Stimulated activated CD4-positive, alpha-beta T cell treated with anti-CD3 and anti-CD28 coated beads, TNF-alpha, amount 100 ng/mL, for 4 hours (primary cell): ENCODE measurements at regions not wholly inside any gene's neighbourhood (a gene's known extent, or its start where the extent isn't known, plus 50 kb on each side); places are given as distances from the start of the nearest gene placed in this dataset.

ENCODE experiments used
- DNase-seq, 3 experiments: peaks; one replicate each; pipeline ENCODE4 v3.0.0-alpha.2; 2020; ENCODE audit warnings: low read depth in 3 of 3

DNA sequence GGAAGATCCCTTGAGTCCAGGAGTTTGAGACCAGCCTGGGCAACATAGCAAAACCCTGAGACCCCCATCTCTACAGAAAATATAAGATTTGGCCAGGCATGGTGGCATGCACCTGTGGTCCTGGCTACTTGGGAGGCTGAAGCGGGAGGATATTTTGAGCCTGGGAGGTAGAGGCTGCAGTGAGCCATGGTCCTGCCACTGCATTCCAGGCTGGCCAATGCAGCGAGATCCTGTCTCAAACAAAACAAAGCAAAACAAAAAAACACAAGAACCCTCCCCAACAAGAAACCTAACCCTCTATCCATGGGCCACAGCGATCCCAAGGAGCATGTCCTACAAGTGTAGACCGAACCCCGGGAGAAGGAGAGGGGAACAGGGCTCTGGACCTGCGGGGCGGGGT, 133.3 kb downstream of the MGAT5B start:
- DNase-seq, result no peak

DNA sequence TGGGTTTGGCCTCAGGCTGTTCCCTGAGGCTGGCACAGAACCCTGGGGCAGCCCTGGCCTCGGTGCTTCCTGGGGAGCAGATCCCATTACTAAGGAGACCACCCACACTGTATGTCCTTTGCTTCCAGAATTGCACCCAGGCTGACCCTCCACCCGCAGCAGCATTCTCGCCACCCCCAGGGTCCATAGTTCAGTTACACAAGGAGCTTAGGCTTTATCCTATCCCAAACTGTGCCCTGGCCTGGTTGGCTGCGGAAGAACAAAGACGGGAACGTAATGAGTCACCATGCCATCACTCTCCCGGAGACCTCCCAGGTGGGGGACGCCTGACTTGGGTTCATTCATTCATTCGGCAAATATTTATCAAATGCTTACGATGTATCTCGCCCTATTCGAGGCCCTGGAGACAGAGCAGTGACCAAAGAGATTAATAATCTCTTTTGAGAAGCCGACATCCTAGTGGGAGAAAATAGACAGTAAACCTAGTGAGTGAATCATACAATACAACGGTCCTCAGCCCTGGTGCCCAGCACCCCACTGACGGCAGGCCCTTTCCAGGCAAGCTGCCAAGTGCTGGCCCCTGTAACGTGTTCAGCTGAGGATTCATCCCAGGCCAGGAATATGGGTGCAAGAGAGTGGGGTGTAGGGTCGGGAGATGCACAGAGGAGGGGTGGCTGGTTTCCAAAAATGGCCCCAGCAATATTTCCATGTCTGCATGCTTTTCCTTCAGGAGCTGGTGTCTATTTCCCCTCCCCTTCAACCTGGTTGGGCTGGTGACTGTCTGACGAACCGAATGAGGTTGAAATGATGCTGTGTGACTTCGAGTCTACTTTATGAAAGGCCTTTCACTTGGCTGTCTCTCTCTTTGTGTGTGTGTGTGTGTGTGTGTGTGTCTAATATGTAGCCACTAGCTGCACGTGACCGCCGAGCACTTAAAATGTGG, 134.2 kb downstream of the MGAT5B start:
- DNase-seq, result no peak

DNA sequence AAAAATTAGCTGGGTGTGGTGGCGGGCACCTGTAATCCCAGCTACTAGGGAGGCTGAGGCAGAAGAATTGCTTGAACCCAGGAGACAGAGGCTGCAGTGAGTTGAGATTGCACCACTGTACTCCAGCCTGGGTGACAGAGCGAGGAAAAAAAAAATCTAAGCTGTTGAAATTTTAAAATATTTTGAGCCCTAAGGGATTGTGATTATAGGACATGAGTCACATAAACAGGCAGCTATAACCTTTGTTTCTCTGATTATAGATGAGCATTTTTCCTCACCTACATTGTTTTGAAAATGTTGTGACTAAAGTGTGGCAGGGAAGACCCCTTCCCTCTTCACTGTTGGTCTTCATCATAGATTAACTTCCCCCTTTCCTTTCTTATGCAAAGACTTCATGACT, 135.5 kb downstream of the MGAT5B start:
- no peak for DNase-seq

DNA sequence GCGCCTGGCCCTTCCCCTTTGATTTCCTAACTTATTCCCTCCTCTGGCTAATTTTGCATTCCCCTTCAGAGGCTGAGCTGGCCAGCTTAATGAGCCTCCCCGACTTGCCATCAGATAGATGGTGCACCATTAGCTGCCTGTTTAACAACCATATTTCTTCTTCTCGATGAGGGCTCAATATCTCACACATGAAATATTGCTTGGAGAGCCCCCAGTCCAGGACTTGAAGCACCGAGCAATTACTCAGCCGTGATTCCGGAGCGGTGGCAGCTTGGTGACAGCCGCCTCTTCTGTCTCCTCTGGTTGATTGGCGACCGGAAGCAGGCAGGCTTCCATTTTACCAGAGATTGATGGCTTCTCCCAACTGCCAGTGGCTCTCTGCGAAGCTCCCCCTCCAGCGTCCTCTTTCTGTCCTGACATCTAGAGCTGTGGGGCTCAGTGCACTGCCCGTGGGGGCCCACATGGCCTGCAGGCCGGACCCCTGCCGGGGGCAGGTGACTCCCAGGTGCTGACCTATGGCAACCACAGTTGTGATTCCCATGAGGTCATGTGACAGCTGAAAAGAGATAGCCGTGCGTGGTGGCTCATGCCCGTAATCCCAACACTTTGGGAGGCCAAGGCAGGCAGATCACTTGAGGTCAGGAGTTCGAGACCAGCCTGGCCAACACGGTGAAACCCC, 133.7 kb upstream of the SEC14L1 start:
- no peak for DNase-seq

DNA sequence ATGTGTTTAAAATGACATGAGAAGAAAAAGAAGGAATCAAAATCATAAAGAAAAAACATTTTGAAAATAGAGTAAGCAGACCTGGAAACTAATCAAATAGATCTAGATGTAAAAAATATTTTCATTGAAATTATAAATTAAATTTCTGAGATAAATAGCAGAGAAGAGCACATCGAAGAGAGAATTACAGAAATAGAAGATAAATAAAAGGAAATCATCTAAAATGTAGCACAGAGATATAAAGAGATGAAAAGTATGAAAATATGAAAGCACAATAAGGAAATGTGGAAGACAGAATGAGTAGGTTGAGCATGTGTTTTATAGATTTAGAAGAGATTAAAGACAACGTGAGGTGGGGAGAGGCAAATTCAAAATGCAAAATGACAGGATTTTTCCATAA, 130.9 kb upstream of the SEC14L1 start:
- no peak for DNase-seq

DNA sequence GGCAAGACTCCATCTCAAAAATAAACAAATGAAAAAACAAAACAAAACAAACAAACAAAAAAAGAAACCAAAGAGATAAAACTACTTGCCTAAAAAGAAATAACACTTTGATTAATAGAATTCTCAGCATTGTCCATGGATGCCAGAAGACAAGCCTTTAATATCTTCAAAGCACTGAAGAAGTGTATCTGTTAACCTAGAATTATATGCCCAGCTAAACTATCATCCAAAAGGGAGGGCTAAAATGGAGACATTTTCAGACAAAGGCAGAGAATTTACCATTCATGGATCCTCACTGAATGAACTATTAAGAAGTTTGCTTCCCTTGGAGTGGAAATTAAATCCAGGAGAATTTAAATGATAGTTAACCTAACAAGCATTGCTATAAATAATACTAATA, 130.1 kb upstream of the SEC14L1 start:
- DNase-seq, result no peak

DNA sequence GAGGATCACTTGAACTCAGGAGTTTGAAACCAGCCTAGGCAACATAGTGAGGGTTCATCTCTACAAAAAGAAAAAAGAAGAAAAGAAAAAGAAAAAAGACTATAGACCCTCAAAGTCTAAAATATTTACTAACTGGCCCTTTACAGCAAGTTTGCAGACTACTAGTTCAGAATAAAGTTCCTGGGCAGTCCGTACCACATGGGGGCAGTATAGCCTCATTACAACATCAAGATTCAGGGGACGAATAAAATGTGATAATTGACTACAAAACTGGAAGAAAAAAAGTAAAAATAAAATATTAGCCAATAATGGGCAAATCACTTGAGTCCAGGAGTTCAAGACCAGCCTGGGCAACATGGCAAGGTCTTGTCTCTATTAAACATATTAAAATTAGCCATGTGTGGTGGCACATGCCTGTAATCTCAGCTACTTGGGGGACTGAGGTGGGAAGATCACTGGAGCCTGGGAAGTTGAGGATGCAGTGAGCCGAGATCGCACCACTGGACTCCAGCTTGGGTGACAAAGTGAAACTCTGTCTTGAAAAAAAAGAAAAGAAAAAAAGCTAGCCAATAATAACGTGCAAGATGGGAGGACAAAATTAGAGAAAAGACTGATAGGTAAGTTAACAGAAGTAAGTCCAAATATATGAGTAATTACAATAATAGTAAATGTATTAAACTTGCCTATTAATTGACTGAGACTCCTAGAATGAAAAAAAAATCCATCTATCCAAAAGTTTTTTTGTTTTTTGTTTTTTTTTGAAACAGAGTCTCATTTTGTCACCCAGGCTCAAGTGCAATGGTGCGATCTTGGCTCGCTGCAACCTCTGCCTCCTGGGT, 129.4 kb upstream of the SEC14L1 start:
- peak in 1 of 3 experiments; percentile 34 for DNase-seq

DNA sequence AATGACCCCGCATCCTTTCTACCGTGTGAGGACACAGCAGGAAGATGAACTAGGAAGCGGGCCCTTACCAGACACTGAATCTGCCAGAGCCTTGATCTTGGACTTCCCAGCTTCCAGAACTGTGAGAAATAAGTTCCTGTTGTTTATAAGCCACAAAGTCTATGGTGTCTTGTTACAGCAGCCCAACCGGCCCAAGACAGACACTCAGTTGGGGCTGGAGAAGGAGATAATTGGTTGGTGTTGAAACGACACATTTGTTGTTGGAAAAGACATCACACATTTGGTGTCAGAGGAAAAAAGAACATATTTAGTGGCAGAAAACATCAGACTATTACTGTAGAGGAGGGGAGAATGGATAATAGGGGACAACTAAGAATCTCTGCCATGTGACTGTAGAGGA, 122.3 kb upstream of the SEC14L1 start:
- no peak for DNase-seq

DNA sequence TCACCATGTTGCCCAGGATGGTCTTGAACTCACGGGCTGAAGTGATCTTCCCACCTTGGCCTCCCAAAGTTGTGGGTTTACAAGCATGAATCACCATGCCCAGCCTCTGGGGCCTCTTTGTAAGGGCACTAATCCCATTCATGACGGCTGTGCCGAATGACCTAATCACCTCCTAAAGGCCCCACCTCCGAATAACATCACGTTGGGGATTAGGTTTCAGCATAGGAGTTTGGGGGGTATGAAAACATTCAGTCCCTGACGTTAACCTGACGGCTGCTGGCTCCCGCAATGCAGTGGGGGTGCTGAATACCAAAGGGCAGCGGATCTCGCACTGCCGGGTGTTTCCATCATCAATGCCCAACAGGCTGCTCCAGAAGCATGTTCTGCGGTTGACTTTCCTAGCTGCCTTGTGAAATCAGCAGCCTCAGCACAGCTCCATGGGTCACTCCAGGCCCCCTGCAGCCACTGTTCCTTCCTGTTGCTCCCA, 120.8 kb upstream of the SEC14L1 start:
- DNase-seq, result no peak

DNA sequence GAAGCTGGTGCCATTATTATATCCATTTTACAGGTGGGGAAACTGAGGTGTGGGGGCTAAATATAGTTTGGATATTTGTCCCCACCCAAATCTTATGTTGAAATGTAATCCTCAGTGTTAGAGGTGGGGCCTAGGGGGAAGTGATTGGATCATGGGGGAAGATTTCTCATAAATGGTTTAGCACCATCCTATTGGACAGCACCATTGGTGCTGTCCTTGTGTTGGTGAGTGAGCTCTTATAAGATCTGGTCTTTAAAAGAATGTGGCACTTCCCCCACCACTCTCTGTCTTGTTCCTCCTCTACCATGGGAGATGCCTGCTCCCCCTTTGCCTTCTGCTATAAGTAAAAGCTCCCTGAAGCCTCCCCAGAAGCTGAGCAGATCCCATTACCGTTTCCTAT, 119.8 kb upstream of the SEC14L1 start:
- DNase-seq, result no peak

DNA sequence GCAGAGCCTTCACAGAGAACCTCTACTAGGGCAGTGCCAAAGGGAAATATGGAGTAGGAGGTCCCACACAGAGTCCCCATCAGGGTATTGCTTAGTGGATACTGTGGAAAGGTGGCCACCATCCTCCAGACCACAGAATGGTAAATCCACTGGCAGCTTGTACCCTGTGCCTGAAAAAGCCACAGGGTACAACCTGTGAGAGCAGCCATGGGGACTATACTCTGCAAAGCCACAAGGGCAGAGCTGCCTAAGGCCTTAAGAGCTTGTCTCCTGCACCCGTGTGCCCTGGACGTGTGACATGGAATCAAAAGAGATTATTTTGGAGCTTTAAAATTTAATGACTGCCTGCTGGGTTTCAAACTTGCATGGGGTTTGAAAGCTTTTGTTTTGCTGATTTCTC, 118.0 kb upstream of the SEC14L1 start:
- DNase-seq, result no peak

DNA sequence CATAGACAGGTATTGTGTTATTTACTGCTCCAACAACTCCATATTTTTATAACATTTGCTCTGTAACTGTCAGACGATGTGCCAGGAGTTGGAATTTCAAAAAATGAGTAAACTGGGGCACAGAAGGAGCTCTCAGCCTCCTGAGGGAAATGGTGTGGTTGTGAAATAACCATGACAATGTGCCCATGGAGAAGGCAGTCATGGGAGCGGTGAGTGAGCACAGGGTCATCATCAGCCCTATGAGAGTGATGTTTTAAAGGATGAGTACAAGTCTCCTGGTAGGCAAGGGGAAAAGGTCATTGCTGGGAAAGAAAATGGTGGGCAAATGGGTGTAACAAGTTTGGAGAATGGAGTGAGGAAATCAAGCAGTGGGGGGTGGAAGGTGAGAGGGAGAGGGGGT, 115.0 kb upstream of the SEC14L1 start:
- no peak for DNase-seq

DNA sequence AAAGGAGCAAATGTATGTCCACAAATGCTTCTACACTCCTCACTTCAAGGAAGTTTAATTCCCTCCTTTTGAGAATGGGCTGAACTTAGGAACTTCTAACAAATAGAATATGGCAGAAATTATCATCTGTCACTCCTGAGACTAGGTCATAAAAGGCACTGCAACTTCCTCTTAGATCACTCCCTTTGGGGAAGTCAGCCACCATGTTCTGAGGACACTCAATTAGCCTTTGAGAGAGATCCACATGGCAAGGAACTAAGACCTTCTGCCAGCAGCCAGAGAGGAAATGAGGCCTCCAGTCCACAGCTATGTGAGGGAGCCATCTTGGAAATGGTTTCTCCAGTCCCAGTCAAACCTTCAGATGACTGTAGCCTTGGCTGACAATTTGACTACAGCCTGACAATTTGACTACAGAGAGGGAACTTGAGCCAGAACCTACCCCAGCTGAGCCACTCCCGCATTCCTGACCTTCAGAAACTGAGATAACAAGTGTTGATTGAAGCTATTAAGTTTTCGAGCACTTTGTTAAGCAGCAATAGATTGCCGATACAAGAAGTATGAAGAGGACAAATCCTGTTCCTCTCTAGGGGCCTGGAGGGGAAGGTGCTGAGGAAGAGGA, 113.4 kb upstream of the SEC14L1 start:
- no peak for DNase-seq

DNA sequence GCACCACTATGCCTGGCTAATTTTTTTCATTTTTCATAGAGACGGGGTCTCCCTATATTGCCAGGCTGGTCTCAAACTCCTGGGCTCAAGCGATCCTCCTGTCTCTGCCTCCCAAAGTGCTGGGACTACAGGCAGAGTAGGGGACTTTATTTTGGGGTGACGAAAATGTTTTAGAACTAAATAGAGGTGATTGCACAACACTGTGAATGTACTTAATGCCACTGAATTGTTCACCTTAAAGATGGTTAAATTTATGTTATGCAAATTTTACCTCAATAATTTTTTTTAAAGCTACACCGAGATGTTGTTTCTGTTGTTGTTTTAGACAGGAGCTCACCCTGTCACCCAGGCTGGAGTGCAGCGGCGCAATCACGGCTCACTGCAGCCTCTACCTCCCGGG, 111.9 kb upstream of the SEC14L1 start:
- DNase-seq, result no peak

DNA sequence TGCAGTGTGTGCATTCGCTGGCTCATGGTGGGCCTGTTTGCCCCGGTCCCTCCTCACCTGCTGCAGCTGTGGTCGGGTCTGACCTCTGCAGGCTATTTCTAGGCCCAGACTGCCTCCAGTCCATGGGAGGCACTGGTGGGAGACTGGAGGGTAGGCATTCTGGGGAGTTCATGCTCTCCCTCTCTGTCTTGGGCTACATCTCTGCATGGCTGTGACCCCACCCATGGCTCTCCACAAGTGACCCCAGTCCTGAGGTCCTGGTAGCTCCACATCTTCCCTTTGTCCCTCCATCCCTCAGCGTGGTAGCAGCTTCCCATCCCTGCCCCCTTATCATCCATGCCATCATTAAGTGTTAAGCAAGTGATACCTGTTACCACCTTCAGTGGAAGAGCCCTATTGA, 107.8 kb upstream of the SEC14L1 start:
- no peak for DNase-seq

DNA sequence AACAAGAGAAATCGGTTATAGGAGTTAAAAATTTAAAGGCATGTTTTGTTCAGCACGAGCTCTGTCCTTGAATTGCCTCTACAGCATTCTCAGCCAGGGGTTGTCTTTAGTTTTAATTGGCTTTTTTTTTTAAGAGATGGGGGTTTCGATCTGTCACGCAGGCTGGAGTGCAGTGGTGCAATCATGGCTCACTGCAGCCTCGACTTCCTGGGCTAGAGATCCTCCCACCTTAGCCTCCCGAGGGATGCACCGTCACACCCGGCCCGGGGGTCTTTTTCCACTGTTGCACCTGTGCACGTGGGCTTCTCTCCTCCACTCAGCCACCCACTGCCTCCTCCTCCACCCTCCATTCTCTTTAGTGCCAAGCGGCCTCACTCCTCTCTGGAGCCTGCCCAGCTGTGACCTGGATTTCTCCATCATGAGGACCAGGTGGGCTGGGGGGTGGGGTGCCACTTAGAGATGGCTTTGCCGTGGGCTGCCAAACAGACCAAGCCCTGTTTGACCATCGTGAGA, 106.8 kb upstream of the SEC14L1 start:
- DNase-seq, result no peak

DNA sequence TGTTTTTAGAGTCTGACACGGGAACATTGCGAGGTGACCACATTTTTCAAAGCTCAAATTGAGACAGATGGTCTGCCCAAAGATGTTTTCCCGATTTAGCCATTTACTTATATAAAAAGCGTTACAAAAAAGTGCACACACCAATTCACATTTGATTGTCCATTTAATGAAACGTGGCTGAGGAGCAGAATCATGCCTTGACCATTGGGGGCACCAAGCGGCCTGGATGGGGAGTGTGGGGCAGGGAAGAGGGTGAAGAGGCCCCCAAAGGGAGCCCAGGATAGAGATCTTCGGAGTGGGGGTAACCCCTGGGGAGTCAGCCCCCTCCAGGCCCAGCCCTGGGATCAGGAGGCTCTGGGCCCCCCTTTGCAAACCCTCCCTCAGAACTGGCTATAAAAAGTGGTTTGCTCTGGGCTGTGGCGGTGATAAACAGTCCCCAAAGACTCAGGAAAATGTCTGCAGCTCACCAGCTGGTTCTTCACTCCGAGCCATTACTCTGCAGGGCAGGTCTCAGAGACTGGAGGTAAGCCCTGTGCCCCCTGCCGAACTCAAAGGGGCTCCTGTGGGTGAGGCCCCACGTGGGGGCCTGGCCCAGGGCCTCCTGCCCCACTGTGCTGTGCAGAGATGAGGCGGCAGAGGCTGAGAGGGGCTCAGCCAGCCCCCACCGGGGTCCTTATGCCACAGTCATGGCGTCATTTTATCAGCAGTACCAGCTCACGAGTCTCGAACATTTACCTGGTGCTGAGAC, 105.9 kb upstream of the SEC14L1 start:
- DNase-seq, result no peak

DNA sequence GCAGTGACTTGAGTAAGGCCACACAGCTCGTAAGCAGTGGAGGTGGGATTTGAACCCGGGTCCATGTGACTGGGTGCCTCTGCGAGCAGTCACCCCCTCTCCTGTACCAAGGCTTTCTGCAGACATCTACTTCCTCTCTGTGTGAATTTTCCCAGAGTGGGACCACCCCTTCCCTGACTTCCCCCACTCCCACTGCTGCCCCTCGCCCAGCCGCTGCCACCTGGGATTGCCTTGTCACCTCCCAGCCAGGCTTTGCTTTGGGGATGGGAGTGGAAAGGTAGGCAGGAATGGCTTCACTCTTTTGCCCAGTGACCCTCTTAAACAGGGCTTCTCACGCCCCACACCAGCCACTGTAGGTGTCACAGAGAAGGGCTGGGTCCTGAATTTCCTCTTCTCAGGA, 105.2 kb upstream of the SEC14L1 start:
- no peak for DNase-seq

DNA sequence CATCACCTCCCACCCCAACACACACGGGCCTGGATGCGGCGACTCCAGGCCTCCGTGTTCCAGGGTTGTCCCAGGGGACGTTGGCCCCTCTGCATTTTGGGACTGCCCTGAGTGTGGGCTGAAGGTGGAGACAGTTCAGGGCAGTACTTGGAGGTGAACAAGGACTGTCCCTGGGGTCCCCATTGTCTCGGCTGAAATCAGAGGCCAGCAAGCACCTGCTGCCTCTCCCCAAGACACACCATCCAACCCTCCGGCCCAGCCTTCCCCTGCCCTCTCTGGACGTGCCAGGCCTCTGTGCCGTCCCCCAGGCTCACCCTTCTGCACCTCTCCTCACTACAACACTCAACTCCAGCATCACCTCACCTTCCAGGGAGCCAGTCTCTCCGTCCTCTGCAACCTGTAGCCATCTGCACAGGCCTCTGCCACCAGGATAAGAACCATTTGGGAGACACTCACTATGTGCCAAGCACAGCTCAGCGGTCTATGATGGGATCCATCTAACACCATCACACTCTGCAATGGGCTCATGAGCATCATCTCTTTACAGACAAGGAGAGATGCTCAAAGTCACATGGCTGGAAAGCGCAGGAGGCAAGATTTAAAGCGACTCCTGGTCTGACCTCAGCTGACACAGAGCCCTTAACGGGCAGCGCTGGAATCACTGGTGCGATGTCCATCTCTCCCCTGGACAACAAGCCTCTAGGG, 104.5 kb upstream of the SEC14L1 start:
- DNase-seq, result no peak

DNA sequence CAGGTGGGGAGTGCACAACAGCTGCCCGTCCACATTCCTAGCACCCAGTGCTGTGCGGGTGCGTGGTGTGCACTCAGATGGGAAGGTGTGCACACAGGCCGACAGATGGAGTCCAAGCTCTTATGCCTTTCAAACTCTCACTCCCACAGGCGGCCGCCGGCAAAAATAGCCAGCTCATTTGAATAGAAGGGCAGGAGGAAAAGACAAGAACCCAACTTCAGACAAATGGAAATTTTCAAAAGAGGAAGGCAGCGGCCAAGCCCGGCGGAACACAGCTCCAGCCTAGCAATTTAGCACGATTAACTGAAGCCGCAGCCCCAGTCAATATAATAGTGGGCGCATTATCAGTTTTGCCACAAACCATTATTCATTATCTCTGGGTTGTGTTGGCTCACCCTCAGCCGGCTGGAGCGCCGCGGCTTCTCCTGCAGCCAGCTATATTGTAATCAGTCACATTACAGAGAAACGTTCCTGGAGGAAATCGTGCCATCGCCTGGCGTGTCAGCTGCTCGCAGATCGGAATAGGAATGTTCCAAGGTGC, 103.9 kb upstream of the SEC14L1 start:
- DNase-seq, result no peak
